WTC11 (cell line): ENCODE measurements at regions not wholly inside any gene's neighbourhood (a gene's known extent, or its start where the extent isn't known, plus 50 kb on each side); places are given as distances from the start of the nearest gene placed in this dataset.

Source experiments
- ATAC-seq: fragments of 200-7000 bp; cut with Tn5 transposase; 2 replicates; pipeline ENCODE4 v1.10.0; 2021; ENCODE audit warnings: mild to moderate bottlenecking, moderate library complexity
- CTCF ChIA-PET: fragments of 300-600 bp; sonication (Branson Sonifier 250); formaldehyde crosslinking; loops from one replicate; lab custom pipeline; 2021; ENCODE audit warnings: antibody characterized with exemption; lab: Charles Lee
- POLR2A ChIA-PET: fragments of 350-600 bp; sonication (Branson Sonifier 250); formaldehyde crosslinking; loops from one replicate; lab custom pipeline; 2021; ENCODE audit warnings: antibody characterized with exemption; lab: Charles Lee
- DNase-seq: peaks from one replicate; pipeline ENCODE4 v3.0.0; 2021; ENCODE audit warnings: low spot score
- H3K27ac Mint-ChIP-seq: 2 replicates; pipeline ENCODE4 v1.8.0; 2021; ENCODE audit warnings: mixed read lengths
- H3K27me3 Mint-ChIP-seq: 2 replicates; pipeline ENCODE4 v1.8.0; 2021; ENCODE audit warnings: low read depth, mild to moderate bottlenecking, moderate library complexity, mixed read lengths
- H3K36me3 Mint-ChIP-seq: 2 replicates; pipeline ENCODE4 v1.8.0; 2021; ENCODE audit warnings: mixed read lengths
- H3K4me1 Mint-ChIP-seq: 2 replicates; pipeline ENCODE4 v1.8.0; 2022; ENCODE audit warnings: mixed read lengths
- H3K4me3 Mint-ChIP-seq: 2 replicates; pipeline ENCODE4 v1.8.0; 2021; ENCODE audit warnings: mild to moderate bottlenecking, moderate library complexity, mixed read lengths
- H3K9me3 Mint-ChIP-seq: 2 replicates; pipeline ENCODE4 v1.8.0; 2021; ENCODE audit warnings: mixed read lengths
- EMX1 ChIP-seq: fragments of 250-450 bp; sonication (Bioruptor Pico); IDR thresholded peaks from 2 replicates; pipeline ENCODE4 v1.8.0; 2021; ENCODE audit warnings: mild to moderate bottlenecking
- FOXP4 ChIP-seq: sonication (generic); formaldehyde crosslinking; IDR thresholded peaks from 2 replicates; pipeline ENCODE4 v1.8.0; 2022; ENCODE audit warnings: mild to moderate bottlenecking, missing genetic modification reagents
- HMGA2 ChIP-seq: fragments of 250-450 bp; sonication (Bioruptor Pico); IDR thresholded peaks from 2 replicates; pipeline ENCODE4 v1.4.0; 2021; ENCODE audit warnings: mild to moderate bottlenecking, moderate library complexity
- IRF2 ChIP-seq: sonication (generic); formaldehyde crosslinking; IDR thresholded peaks from 2 replicates; pipeline ENCODE4 v1.8.0; 2022; ENCODE audit warnings: low read depth, missing genetic modification reagents, borderline replicate concordance
- JUN ChIP-seq: sonication (generic); formaldehyde crosslinking; IDR thresholded peaks from 2 replicates; pipeline ENCODE4 v1.8.0; 2023; ENCODE audit warnings: mild to moderate bottlenecking, missing genetic modification reagents
- MXD4 ChIP-seq: fragments of 250-450 bp; sonication (Bioruptor Pico); IDR thresholded peaks from 2 replicates; pipeline ENCODE4 v1.8.0; 2021; ENCODE audit warnings: mild to moderate bottlenecking, moderate library complexity, borderline replicate concordance
- RELA ChIP-seq: sonication (generic); formaldehyde crosslinking; IDR thresholded peaks from 2 replicates; pipeline ENCODE4 v1.8.1; 2022; ENCODE audit warnings: missing genetic modification reagents, mild to moderate bottlenecking, borderline replicate concordance
- SMAD3 ChIP-seq: sonication (generic); formaldehyde crosslinking; IDR thresholded peaks from 2 replicates; pipeline ENCODE4 v1.8.0; 2022; ENCODE audit warnings: missing genetic modification reagents, mild to moderate bottlenecking, borderline replicate concordance
- SMAD4 ChIP-seq: sonication (generic); formaldehyde crosslinking; IDR thresholded peaks from 2 replicates; pipeline ENCODE4 v1.8.0; 2022; ENCODE audit warnings: mild to moderate bottlenecking, missing genetic modification reagents
- ZBTB43 ChIP-seq: sonication (generic); formaldehyde crosslinking; IDR thresholded peaks from 2 replicates; pipeline ENCODE4 v1.8.1; 2023; ENCODE audit warnings: mild to moderate bottlenecking, missing genetic modification reagents
- ZNF232 ChIP-seq: sonication (generic); formaldehyde crosslinking; IDR thresholded peaks from 2 replicates; pipeline ENCODE4 v1.8.0; 2022; ENCODE audit warnings: mild to moderate bottlenecking, missing genetic modification reagents
- ZNF396 ChIP-seq: fragments of 250-450 bp; sonication (Bioruptor Pico); IDR thresholded peaks from 2 replicates; pipeline ENCODE4 v1.8.0; 2021; ENCODE audit warnings: mild to moderate bottlenecking, moderate library complexity, borderline replicate concordance
- ZNF425 ChIP-seq: fragments of 250-450 bp; sonication (Bioruptor Pico); conservative IDR thresholded peaks from 2 replicates; pipeline ENCODE4 v1.9.0; 2021; ENCODE audit warnings: mild to moderate bottlenecking
- TF ChIP-seq, protein P1 (sequence below): sonication (generic); formaldehyde crosslinking; IDR thresholded peaks from 2 replicates; pipeline ENCODE4 v1.8.0; 2023; ENCODE audit warnings: missing genetic modification reagents, mild to moderate bottlenecking, borderline replicate concordance

GRCh38 chr4:4734425-4734824, 125.0 kb upstream of the MSX1 start:
- ChIA-PET POLR2A (interaction anchor here (0.9 kb wide), 1 partner anchor 20 kb away, joined by 3 read pairs; no protein-coding TSS in a partner anchor), CTCF (interaction anchor here (0.6 to 1.6 kb wide), 2 partner anchors 8 to 27 kb away, joined by 3 to 4 read pairs; no protein-coding TSS in a partner anchor)
- ATAC-seq (no peak), DNase-seq (no peak)
- H3K36me3 Mint-ChIP-seq: no peaks in the 10 kb centered on the region
- no peaks in the 10 kb centered on the region for H3K9me3 Mint-ChIP-seq
- TF ChIP-seq EMX1 (CRISPR knock-in tag) (no peak), MXD4 (CRISPR knock-in tag) (no peak), RELA (CRISPR knock-in tag) (no peak), FOXP4 (no peak)
- TF ChIP-seq, all 79 proteins: peak for 0
- H3K4me3 Mint-ChIP-seq: no peak overlapping the region
- no peaks in the 10 kb centered on the region; the same call in none of the 2 replicates for H3K27me3 Mint-ChIP-seq
- H3K4me1 Mint-ChIP-seq: peaks cover 15% of the 10 kb centered on the region
- no peak overlapping the region for H3K27ac Mint-ChIP-seq

DNA sequence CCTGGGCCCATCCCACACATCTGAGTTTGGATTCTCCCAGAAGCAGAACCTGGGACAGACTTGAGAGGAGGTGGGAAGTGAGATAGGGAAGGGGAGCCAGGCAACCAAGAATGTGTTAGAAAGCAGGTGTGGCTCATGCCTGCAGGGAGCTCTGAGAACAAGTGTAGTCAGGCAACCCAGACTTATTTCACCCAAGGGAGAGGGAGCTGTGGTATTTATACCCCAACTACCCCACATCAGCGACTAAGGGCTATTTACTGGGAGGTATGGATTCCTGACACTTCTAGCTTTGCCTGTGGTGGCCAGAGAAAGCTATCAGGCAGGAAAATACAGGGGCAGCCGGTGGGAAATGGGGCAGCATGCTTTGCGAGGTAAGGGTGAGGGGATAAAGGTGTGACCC, 125.8 kb upstream of the MSX1 start:
- Mint-ChIP-seq H3K27me3 (no peaks in the 10 kb centered on the region; the same call in none of the 2 replicates), H3K4me3 (no peak overlapping the region), H3K27ac (no peak overlapping the region), H3K9me3 (no peaks in the 10 kb centered on the region), H3K36me3 (no peaks in the 10 kb centered on the region), H3K4me1 (peaks cover 15% of the 10 kb centered on the region)
- CTCF ChIA-PET: interaction anchor here (0.6 to 1.6 kb wide), 2 partner anchors 8 to 28 kb away, joined by 3 to 4 read pairs; no protein-coding TSS in a partner anchor
- TF ChIP-seq ZNF232 (CRISPR knock-in tag): no peak
- no peak for TF ChIP-seq HMGA2 (CRISPR knock-in tag)
- TF ChIP-seq, protein P1, sequence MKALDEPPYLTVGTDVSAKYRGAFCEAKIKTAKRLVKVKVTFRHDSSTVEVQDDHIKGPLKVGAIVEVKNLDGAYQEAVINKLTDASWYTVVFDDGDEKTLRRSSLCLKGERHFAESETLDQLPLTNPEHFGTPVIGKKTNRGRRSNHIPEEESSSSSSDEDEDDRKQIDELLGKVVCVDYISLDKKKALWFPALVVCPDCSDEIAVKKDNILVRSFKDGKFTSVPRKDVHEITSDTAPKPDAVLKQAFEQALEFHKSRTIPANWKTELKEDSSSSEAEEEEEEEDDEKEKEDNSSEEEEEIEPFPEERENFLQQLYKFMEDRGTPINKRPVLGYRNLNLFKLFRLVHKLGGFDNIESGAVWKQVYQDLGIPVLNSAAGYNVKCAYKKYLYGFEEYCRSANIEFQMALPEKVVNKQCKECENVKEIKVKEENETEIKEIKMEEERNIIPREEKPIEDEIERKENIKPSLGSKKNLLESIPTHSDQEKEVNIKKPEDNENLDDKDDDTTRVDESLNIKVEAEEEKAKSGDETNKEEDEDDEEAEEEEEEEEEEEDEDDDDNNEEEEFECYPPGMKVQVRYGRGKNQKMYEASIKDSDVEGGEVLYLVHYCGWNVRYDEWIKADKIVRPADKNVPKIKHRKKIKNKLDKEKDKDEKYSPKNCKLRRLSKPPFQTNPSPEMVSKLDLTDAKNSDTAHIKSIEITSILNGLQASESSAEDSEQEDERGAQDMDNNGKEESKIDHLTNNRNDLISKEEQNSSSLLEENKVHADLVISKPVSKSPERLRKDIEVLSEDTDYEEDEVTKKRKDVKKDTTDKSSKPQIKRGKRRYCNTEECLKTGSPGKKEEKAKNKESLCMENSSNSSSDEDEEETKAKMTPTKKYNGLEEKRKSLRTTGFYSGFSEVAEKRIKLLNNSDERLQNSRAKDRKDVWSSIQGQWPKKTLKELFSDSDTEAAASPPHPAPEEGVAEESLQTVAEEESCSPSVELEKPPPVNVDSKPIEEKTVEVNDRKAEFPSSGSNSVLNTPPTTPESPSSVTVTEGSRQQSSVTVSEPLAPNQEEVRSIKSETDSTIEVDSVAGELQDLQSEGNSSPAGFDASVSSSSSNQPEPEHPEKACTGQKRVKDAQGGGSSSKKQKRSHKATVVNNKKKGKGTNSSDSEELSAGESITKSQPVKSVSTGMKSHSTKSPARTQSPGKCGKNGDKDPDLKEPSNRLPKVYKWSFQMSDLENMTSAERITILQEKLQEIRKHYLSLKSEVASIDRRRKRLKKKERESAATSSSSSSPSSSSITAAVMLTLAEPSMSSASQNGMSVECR (CRISPR knock-in tag): no peak
- no peak for TF ChIP-seq IRF2
- TF ChIP-seq ZBTB43 (CRISPR knock-in tag): no peak
- TF ChIP-seq SMAD3: no peak
- TF ChIP-seq EMX1 (CRISPR knock-in tag): no peak
- no peak for TF ChIP-seq ZNF396 (CRISPR knock-in tag)
- no peak for TF ChIP-seq SMAD4 (CRISPR knock-in tag)
- TF ChIP-seq JUN (CRISPR knock-in tag): no peak
- TF ChIP-seq ZNF425: no peak
- DNase-seq (no peak), ATAC-seq (no peak)
- POLR2A ChIA-PET: interaction anchor here (0.9 kb wide), 1 partner anchor 21 kb away, joined by 3 read pairs; no protein-coding TSS in a partner anchor
